ENCODE measurements at regions not wholly inside any gene's neighbourhood (a gene's known extent, or its start where the extent isn't known, plus 50 kb on each side); places are given as distances from the start of the nearest gene placed in this dataset.

GRCh38 chr6:82704045-82704444, 340.4 kb downstream of the TPBG start:
- Mint-ChIP-seq H3K36me3 (no peaks in the 10 kb centered on the region), H3K27me3 (no peaks in the 10 kb centered on the region), H3K9me3 (peaks cover 15% of the 10 kb centered on the region), H3K27ac (no peak overlapping the region), H3K4me1 (no peaks in the 10 kb centered on the region), H3K4me3 (no peak overlapping the region)

GRCh38 chr6:82705579-82705978, 342.0 kb downstream of the TPBG start:
- peaks cover 15% of the 10 kb centered on the region for H3K9me3 Mint-ChIP-seq
- no peak overlapping the region for H3K27ac Mint-ChIP-seq
- H3K27me3 Mint-ChIP-seq, result no peaks in the 10 kb centered on the region
- H3K36me3 Mint-ChIP-seq, result no peaks in the 10 kb centered on the region
- H3K4me1 Mint-ChIP-seq, result no peaks in the 10 kb centered on the region
- no peak overlapping the region for H3K4me3 Mint-ChIP-seq

- peaks cover 16% of the 10 kb centered on the region for H3K9me3 Mint-ChIP-seq
- H3K27me3 Mint-ChIP-seq, result peaks cover 2% of the 10 kb centered on the region
- no peak overlapping the region for H3K27ac Mint-ChIP-seq
- H3K4me3 Mint-ChIP-seq, result no peak overlapping the region
- H3K36me3 Mint-ChIP-seq, result peaks cover 2% of the 10 kb centered on the region
- H3K4me1 Mint-ChIP-seq, result no peaks in the 10 kb centered on the region
Measured at GRCh38 chr6:82711105-82711827, 347.6 kb downstream of the TPBG start.

- Mint-ChIP-seq H3K36me3 (peaks cover 2% of the 10 kb centered on the region), H3K4me3 (no peak overlapping the region), H3K9me3 (peaks cover 14% of the 10 kb centered on the region), H3K27ac (no peak overlapping the region), H3K4me1 (no peaks in the 10 kb centered on the region), H3K27me3 (peaks cover 2% of the 10 kb centered on the region)
Measured at GRCh38 chr6:82711971-82712370, 348.4 kb downstream of the TPBG start.

GRCh38 chr6:82712389-82712788, 348.8 kb downstream of the TPBG start:
- Mint-ChIP-seq H3K4me1 (no peaks in the 10 kb centered on the region), H3K36me3 (peaks cover 2% of the 10 kb centered on the region), H3K4me3 (no peak overlapping the region), H3K27me3 (peaks cover 2% of the 10 kb centered on the region), H3K27ac (no peak overlapping the region), H3K9me3 (peaks cover 14% of the 10 kb centered on the region)

GRCh38 chr6:82712826-82713225, 349.2 kb downstream of the TPBG start:
- H3K27ac Mint-ChIP-seq, result no peak overlapping the region
- H3K4me1 Mint-ChIP-seq, result no peaks in the 10 kb centered on the region
- H3K36me3 Mint-ChIP-seq, result peaks cover 2% of the 10 kb centered on the region
- peaks cover 14% of the 10 kb centered on the region for H3K9me3 Mint-ChIP-seq
- peaks cover 2% of the 10 kb centered on the region for H3K27me3 Mint-ChIP-seq
- H3K4me3 Mint-ChIP-seq, result no peak overlapping the region

- H3K27me3 Mint-ChIP-seq, result no peaks in the 10 kb centered on the region
- H3K4me1 Mint-ChIP-seq, result no peaks in the 10 kb centered on the region
- no peak overlapping the region for H3K27ac Mint-ChIP-seq
- no peak overlapping the region for H3K4me3 Mint-ChIP-seq
- no peaks in the 10 kb centered on the region for H3K36me3 Mint-ChIP-seq
- H3K9me3 Mint-ChIP-seq, result no peaks in the 10 kb centered on the region
Measured at GRCh38 chr6:82720992-82721391, 344.6 kb downstream of the UBE3D start.

- no peaks in the 10 kb centered on the region for H3K9me3 Mint-ChIP-seq
- H3K27ac Mint-ChIP-seq, result no peak overlapping the region
- no peaks in the 10 kb centered on the region for H3K4me1 Mint-ChIP-seq
- H3K27me3 Mint-ChIP-seq, result peaks cover 6% of the 10 kb centered on the region
- H3K4me3 Mint-ChIP-seq, result no peak overlapping the region
- H3K36me3 Mint-ChIP-seq, result no peaks in the 10 kb centered on the region
Measured at GRCh38 chr6:82735790-82736189, 329.9 kb downstream of the UBE3D start.

GRCh38 chr6:82737965-82738364, 327.7 kb downstream of the UBE3D start:
- no peaks in the 10 kb centered on the region for H3K4me1 Mint-ChIP-seq
- no peak overlapping the region for H3K27ac Mint-ChIP-seq
- H3K9me3 Mint-ChIP-seq, result no peaks in the 10 kb centered on the region
- H3K27me3 Mint-ChIP-seq, result peaks cover 8% of the 10 kb centered on the region
- H3K4me3 Mint-ChIP-seq, result no peak overlapping the region
- no peaks in the 10 kb centered on the region for H3K36me3 Mint-ChIP-seq

- H3K9me3 Mint-ChIP-seq, result no peaks in the 10 kb centered on the region
- H3K27me3 Mint-ChIP-seq, result peaks cover 9% of the 10 kb centered on the region
- no peak overlapping the region for H3K4me3 Mint-ChIP-seq
- no peaks in the 10 kb centered on the region for H3K36me3 Mint-ChIP-seq
- H3K4me1 Mint-ChIP-seq, result no peaks in the 10 kb centered on the region
- H3K27ac Mint-ChIP-seq, result no peak overlapping the region
Measured at GRCh38 chr6:82738773-82739172, 326.9 kb downstream of the UBE3D start.

- Mint-ChIP-seq H3K4me3 (no peak overlapping the region), H3K27me3 (peaks cover 9% of the 10 kb centered on the region), H3K36me3 (no peaks in the 10 kb centered on the region), H3K9me3 (no peaks in the 10 kb centered on the region), H3K27ac (no peak overlapping the region), H3K4me1 (no peaks in the 10 kb centered on the region)
Measured at GRCh38 chr6:82739303-82739702, 326.3 kb downstream of the UBE3D start.

- Mint-ChIP-seq H3K36me3 (no peaks in the 10 kb centered on the region), H3K27me3 (peaks cover 7% of the 10 kb centered on the region), H3K4me1 (no peaks in the 10 kb centered on the region), H3K4me3 (no peak overlapping the region), H3K27ac (no peak overlapping the region), H3K9me3 (no peaks in the 10 kb centered on the region)
Measured at GRCh38 chr6:82740072-82740471, 325.6 kb downstream of the UBE3D start.

GRCh38 chr6:82741325-82741995, 324.2 kb downstream of the UBE3D start:
- H3K27me3 Mint-ChIP-seq, result peaks cover 6% of the 10 kb centered on the region
- H3K27ac Mint-ChIP-seq, result no peak overlapping the region
- no peaks in the 10 kb centered on the region for H3K36me3 Mint-ChIP-seq
- no peaks in the 10 kb centered on the region for H3K9me3 Mint-ChIP-seq
- no peaks in the 10 kb centered on the region for H3K4me1 Mint-ChIP-seq
- H3K4me3 Mint-ChIP-seq, result no peak overlapping the region

GRCh38 chr6:82741996-82742385, 323.6 kb downstream of the UBE3D start:
- Mint-ChIP-seq H3K27me3 (peaks cover 6% of the 10 kb centered on the region), H3K9me3 (no peaks in the 10 kb centered on the region), H3K4me1 (no peaks in the 10 kb centered on the region), H3K4me3 (no peak overlapping the region), H3K36me3 (no peaks in the 10 kb centered on the region), H3K27ac (no peak overlapping the region)

GRCh38 chr6:82744286-82745015, 321.2 kb downstream of the UBE3D start:
- no peaks in the 10 kb centered on the region for H3K4me1 Mint-ChIP-seq
- no peaks in the 10 kb centered on the region for H3K9me3 Mint-ChIP-seq
- H3K4me3 Mint-ChIP-seq, result no peak overlapping the region
- H3K27ac Mint-ChIP-seq, result no peak overlapping the region
- H3K27me3 Mint-ChIP-seq, result peaks cover 4% of the 10 kb centered on the region
- H3K36me3 Mint-ChIP-seq, result no peaks in the 10 kb centered on the region

GRCh38 chr6:82750556-82750955, 315.1 kb downstream of the UBE3D start:
- H3K27ac Mint-ChIP-seq, result no peak overlapping the region
- no peaks in the 10 kb centered on the region for H3K4me1 Mint-ChIP-seq
- H3K36me3 Mint-ChIP-seq, result no peaks in the 10 kb centered on the region

More at GRCh38 chr6:82750556-82750955, 315.1 kb downstream of the UBE3D start:
- H3K27me3 Mint-ChIP-seq, result peaks cover 4% of the 10 kb centered on the region
- peaks cover 10% of the 10 kb centered on the region for H3K9me3 Mint-ChIP-seq
- H3K4me3 Mint-ChIP-seq, result no peak overlapping the region

Measured in activated naive CD4-positive, alpha-beta T cell treated with anti-CD3 and anti-CD28 coated beads, Interleukin-2, amount 50 U/mL, for 24 hours (primary cell).